GM12874 (cell line): ENCODE measurements at regions not wholly inside any gene's neighbourhood (a gene's known extent, or its start where the extent isn't known, plus 50 kb on each side); places are given as distances from the start of the nearest gene placed in this dataset.

ENCODE experiments used
- TF ChIP-seq, protein P1 (sequence below): IDR thresholded peaks from 2 replicates; pipeline ENCODE4 v1.5.1; 2011; ENCODE audit warnings: low read depth, mild to moderate bottlenecking, control low read depth, low read length, moderate library complexity; ENCODE audit not compliant: insufficient read depth

- TF ChIP-seq, protein P1, sequence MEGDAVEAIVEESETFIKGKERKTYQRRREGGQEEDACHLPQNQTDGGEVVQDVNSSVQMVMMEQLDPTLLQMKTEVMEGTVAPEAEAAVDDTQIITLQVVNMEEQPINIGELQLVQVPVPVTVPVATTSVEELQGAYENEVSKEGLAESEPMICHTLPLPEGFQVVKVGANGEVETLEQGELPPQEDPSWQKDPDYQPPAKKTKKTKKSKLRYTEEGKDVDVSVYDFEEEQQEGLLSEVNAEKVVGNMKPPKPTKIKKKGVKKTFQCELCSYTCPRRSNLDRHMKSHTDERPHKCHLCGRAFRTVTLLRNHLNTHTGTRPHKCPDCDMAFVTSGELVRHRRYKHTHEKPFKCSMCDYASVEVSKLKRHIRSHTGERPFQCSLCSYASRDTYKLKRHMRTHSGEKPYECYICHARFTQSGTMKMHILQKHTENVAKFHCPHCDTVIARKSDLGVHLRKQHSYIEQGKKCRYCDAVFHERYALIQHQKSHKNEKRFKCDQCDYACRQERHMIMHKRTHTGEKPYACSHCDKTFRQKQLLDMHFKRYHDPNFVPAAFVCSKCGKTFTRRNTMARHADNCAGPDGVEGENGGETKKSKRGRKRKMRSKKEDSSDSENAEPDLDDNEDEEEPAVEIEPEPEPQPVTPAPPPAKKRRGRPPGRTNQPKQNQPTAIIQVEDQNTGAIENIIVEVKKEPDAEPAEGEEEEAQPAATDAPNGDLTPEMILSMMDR: no peak
Measured at GRCh38 chr2:223181561-223181960, 129.6 kb downstream of the KCNE4 start.

- TF ChIP-seq, protein P1: no peak
Measured at GRCh38 chr2:223182356-223182755, 130.4 kb downstream of the KCNE4 start.

- TF ChIP-seq, protein P1: no peak
Measured at GRCh38 chr2:223185638-223186037, 133.6 kb downstream of the KCNE4 start.

DNA sequence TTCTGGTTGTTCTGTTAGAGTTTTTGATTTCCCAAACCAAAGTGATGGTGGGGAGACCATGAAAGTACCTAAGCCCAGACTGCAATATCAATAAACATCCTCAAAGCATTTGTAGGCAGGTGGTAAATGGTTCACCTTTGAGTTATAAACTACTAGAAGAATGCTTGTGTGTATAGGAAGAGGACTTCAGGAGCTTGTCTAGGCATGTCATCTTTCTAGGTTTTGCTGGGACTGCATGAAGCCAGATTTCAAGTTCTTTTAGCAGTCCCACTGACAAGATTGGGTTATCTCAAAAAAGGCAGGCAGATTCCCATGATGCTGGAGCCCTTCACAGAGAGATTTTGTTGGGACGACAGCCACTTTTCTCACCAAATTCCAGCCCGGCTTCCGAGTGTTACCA lies 135.3 kb downstream of the KCNE4 start:
- TF ChIP-seq, protein P1: no peak

GRCh38 chr2:223196331-223196730 lies 144.3 kb downstream of the KCNE4 start:
- TF ChIP-seq, protein P1: no peak

DNA sequence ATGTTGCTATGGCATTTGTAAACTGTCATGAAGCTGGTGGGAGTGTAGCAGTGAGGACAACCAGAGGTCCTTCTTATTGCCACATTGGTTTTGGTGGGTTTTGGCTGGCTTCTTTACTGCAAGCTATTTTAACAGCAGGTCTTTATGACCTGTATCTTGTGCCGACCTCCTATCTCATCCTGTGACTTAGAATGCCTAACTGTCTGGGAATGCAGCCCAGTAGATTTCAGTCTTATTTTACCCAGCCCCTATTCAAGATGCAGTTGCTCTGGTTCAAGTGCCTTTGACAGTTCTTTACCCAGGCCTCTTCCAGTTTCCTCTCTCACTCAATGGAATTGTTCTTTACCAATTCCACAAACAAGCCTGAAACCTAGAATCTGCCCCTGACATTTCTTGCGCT lies 145.1 kb downstream of the KCNE4 start:
- TF ChIP-seq, protein P1: no peak

GRCh38 chr2:223199531-223200515 lies 147.8 kb downstream of the KCNE4 start:
- TF ChIP-seq, protein P1: no peak
